ENCODE measurements at regions not wholly inside any gene's neighbourhood (a gene's known extent, or its start where the extent isn't known, plus 50 kb on each side); places are given as distances from the start of the nearest gene placed in this dataset.

- TF ChIP-seq, protein P1, sequence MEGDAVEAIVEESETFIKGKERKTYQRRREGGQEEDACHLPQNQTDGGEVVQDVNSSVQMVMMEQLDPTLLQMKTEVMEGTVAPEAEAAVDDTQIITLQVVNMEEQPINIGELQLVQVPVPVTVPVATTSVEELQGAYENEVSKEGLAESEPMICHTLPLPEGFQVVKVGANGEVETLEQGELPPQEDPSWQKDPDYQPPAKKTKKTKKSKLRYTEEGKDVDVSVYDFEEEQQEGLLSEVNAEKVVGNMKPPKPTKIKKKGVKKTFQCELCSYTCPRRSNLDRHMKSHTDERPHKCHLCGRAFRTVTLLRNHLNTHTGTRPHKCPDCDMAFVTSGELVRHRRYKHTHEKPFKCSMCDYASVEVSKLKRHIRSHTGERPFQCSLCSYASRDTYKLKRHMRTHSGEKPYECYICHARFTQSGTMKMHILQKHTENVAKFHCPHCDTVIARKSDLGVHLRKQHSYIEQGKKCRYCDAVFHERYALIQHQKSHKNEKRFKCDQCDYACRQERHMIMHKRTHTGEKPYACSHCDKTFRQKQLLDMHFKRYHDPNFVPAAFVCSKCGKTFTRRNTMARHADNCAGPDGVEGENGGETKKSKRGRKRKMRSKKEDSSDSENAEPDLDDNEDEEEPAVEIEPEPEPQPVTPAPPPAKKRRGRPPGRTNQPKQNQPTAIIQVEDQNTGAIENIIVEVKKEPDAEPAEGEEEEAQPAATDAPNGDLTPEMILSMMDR (conservative IDR thresholded peaks at IDR 0.05 in 1 of 2, IDR thresholded peaks at IDR 0.05 in 1 of 2; ENCODE audit: extremely low read depth in 1 of 2, insufficient read depth in 1 of 2, low read depth in 1 of 2, low read length in 2 of 2) = no peak
- TF ChIP-seq EZH2 (IDR thresholded peaks at IDR 0.05; ENCODE audit: borderline replicate concordance, low read length) = no peak
These were observed 708.8 kb upstream of the GRIA3 start for GRCh38 chrX:122475306-122475705.

Measured in mammary epithelial cell (primary cell).